Body of pancreas (tissue), 4 donors: ENCODE measurements at regions not wholly inside any gene's neighbourhood (a gene's known extent, or its start where the extent isn't known, plus 50 kb on each side); places are given as distances from the start of the nearest gene placed in this dataset.
"Not testable (repeated sequence)": the region's sequence is repeated elsewhere in the genome, so short reads cannot be mapped to it uniquely, and the experiment has no call there.

Experiments used
- POLR2A ChIP-seq, 3 donors: fragments of 450-650 bp; IDR thresholded peaks; one replicate each; pipeline ENCODE4 v1.6.1; 2016; ENCODE audit warnings: antibody characterized with exemption in 3 of 3, mild to moderate bottlenecking in 2 of 3
- TF ChIP-seq, protein P1 (sequence below), 7 experiments: fragments of 450-650 bp in 4 of 7; fragments of 200-600 bp in 3 of 7; sonication (generic) in 3 of 7; IDR thresholded peaks; one replicate each; pipeline ENCODE4 v1.5.1; 2016 to 2019; ENCODE audit warnings: antibody characterized with exemption in 7 of 7

DNA sequence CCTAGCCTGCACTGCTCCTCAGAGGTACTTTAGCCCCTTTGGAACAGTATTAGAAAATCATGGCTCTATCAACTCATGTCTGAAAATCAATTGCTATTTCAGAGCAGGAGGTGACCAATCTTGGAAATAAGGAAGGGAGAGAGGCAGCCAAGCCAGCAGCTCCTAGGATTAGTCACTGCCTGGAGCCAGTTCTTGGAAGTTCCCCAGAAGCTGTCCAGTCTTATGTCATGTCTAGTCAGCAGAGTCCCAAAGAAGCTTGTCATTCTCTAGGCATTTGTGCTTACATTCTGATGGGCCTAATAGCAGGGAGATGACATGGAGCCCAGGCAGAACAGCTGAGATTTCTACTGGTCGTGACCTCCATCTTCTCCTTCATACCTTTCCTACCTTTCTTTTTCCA, 76.1 kb upstream of the PRSS12 start:
- not testable (repeated sequence) for TF ChIP-seq POLR2A (IDR thresholded peaks at IDR 0.05)
- TF ChIP-seq, protein P1, sequence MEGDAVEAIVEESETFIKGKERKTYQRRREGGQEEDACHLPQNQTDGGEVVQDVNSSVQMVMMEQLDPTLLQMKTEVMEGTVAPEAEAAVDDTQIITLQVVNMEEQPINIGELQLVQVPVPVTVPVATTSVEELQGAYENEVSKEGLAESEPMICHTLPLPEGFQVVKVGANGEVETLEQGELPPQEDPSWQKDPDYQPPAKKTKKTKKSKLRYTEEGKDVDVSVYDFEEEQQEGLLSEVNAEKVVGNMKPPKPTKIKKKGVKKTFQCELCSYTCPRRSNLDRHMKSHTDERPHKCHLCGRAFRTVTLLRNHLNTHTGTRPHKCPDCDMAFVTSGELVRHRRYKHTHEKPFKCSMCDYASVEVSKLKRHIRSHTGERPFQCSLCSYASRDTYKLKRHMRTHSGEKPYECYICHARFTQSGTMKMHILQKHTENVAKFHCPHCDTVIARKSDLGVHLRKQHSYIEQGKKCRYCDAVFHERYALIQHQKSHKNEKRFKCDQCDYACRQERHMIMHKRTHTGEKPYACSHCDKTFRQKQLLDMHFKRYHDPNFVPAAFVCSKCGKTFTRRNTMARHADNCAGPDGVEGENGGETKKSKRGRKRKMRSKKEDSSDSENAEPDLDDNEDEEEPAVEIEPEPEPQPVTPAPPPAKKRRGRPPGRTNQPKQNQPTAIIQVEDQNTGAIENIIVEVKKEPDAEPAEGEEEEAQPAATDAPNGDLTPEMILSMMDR (IDR thresholded peaks at IDR 0.05) = not testable (repeated sequence)
